GM23248 (cell line): ENCODE measurements at regions not wholly inside any gene's neighbourhood (a gene's known extent, or its start where the extent isn't known, plus 50 kb on each side); places are given as distances from the start of the nearest gene placed in this dataset.

Experiments
- EZH2 ChIP-seq: fragments of 200-600 bp; sonication (generic); IDR thresholded peaks from 2 replicates; pipeline ENCODE4 v1.6.1; 2018; ENCODE audit warnings: antibody characterized with exemption, mild to moderate bottlenecking; ENCODE audit not compliant: insufficient read depth, poor library complexity, severe bottlenecking
- EZH2phosphoT487 ChIP-seq: fragments of 200-600 bp; sonication (generic); IDR thresholded peaks from 2 replicates; pipeline ENCODE4 v1.6.1; 2018; ENCODE audit warnings: antibody characterized with exemption, moderate library complexity, mild to moderate bottlenecking, low read depth; ENCODE audit not compliant: insufficient read depth

- TF ChIP-seq EZH2, result no peak
- no peak for TF ChIP-seq EZH2phosphoT487
These were observed 295.1 kb upstream of the SFSWAP start for GRCh38 chr12:131415781-131416180.
